ENCODE measurements at regions not wholly inside any gene's neighbourhood (a gene's known extent, or its start where the extent isn't known, plus 50 kb on each side); places are given as distances from the start of the nearest gene placed in this dataset.

- no peak for DNase-seq (ENCODE audit: low spot score)
- Histone ChIP-seq H3K79me2 (ENCODE audit: insufficient read depth, low read depth, low read length) (no peaks in the 10 kb centered on the region), H3K36me3 (ENCODE audit: insufficient read depth, low read length) (no peaks in the 10 kb centered on the region), H3K27ac (ENCODE audit: low read depth, low read length, poor library complexity, severe bottlenecking) (no peak overlapping the region), H2AFZ (ENCODE audit: low read length) (no peak overlapping the region), H3K9me2 (ENCODE audit: insufficient read depth, low read length) (no peaks in the 10 kb centered on the region), H3K9me3 (ENCODE audit: low read length) (no peaks in the 10 kb centered on the region), H3K4me3 (ENCODE audit: low read depth, low read length, poor library complexity, severe bottlenecking) (no peak overlapping the region), H3K4me2 (ENCODE audit: low read length) (no peak overlapping the region), H4K20me1 (ENCODE audit: insufficient read depth, low read length) (no peaks in the 10 kb centered on the region), H3K4me1 (ENCODE audit: insufficient read depth, low read length, poor library complexity, severe bottlenecking) (no peaks in the 10 kb centered on the region)
- TF ChIP-seq EZH2phosphoT487 (IDR thresholded peaks at IDR 0.05; ENCODE audit: borderline replicate concordance, low read depth, low read length): no peak
- TF ChIP-seq CTCF (conservative IDR thresholded peaks at IDR 0.05; ENCODE audit: low read length): no peak
- no TSS peak for BruUV-seq (replicated peaks)
- POLR2A ChIA-PET: no interaction called here
- intact Hi-C loops (cut with micrococcal nuclease; ENCODE audit: unreplicated experiment): no loop called here
- CTCF ChIA-PET (ENCODE audit: unreplicated experiment): no interaction called here
Observed at GRCh38 chr2:12819721-12820120, 103.0 kb downstream of the TRIB2 start.

- no peaks in the 10 kb centered on the region for H3K4me1 ChIP-seq (ENCODE audit: insufficient read depth, low read length, poor library complexity, severe bottlenecking)
- no peak overlapping the region for H3K4me2 ChIP-seq (ENCODE audit: low read length)
- no peaks in the 10 kb centered on the region for H3K36me3 ChIP-seq (ENCODE audit: insufficient read depth, low read length)
- no peak for TF ChIP-seq EZH2phosphoT487 (IDR thresholded peaks at IDR 0.05; ENCODE audit: borderline replicate concordance, low read depth, low read length)
- TF ChIP-seq CTCF (conservative IDR thresholded peaks at IDR 0.05; ENCODE audit: low read length): no peak
- ChIA-PET POLR2A (no interaction called here), CTCF (ENCODE audit: unreplicated experiment) (no interaction called here)
- H3K27ac ChIP-seq (ENCODE audit: low read depth, low read length, poor library complexity, severe bottlenecking): no peak overlapping the region
- DNase-seq (ENCODE audit: low spot score): no peak
- no peaks in the 10 kb centered on the region for H3K9me2 ChIP-seq (ENCODE audit: insufficient read depth, low read length)
- no peaks in the 10 kb centered on the region for H4K20me1 ChIP-seq (ENCODE audit: insufficient read depth, low read length)
- H3K9me3 ChIP-seq (ENCODE audit: low read length): no peaks in the 10 kb centered on the region
- no peak overlapping the region for H3K4me3 ChIP-seq (ENCODE audit: low read depth, low read length, poor library complexity, severe bottlenecking)
- no TSS peak for BruUV-seq (replicated peaks)
- H3K79me2 ChIP-seq (ENCODE audit: insufficient read depth, low read depth, low read length): no peaks in the 10 kb centered on the region
- H2AFZ ChIP-seq (ENCODE audit: low read length): no peak overlapping the region
- intact Hi-C loops (cut with micrococcal nuclease; ENCODE audit: unreplicated experiment): no loop called here
Observed at GRCh38 chr2:12821656-12822055, 104.9 kb downstream of the TRIB2 start.

GRCh38 chr2:12824351-12824777 lies 107.6 kb downstream of the TRIB2 start:
- Histone ChIP-seq H3K79me2 (ENCODE audit: insufficient read depth, low read depth, low read length) (no peaks in the 10 kb centered on the region), H3K4me1 (ENCODE audit: insufficient read depth, low read length, poor library complexity, severe bottlenecking) (no peaks in the 10 kb centered on the region), H3K9me2 (ENCODE audit: insufficient read depth, low read length) (no peaks in the 10 kb centered on the region), H3K9me3 (ENCODE audit: low read length) (no peaks in the 10 kb centered on the region), H3K4me3 (ENCODE audit: low read depth, low read length, poor library complexity, severe bottlenecking) (no peak overlapping the region), H4K20me1 (ENCODE audit: insufficient read depth, low read length) (no peaks in the 10 kb centered on the region), H3K27ac (ENCODE audit: low read depth, low read length, poor library complexity, severe bottlenecking) (no peak overlapping the region), H3K4me2 (ENCODE audit: low read length) (no peak overlapping the region), H2AFZ (ENCODE audit: low read length) (no peak overlapping the region), H3K36me3 (ENCODE audit: insufficient read depth, low read length) (no peaks in the 10 kb centered on the region)
- no TSS peak for BruUV-seq (replicated peaks)
- intact Hi-C loops (cut with micrococcal nuclease; ENCODE audit: unreplicated experiment): no loop called here
- DNase-seq (ENCODE audit: low spot score): no peak
- ChIA-PET CTCF (ENCODE audit: unreplicated experiment) (no interaction called here), POLR2A (interaction anchor here (0.6 kb wide), 1 partner anchor 41 kb away, joined by 3 read pairs; no protein-coding TSS in a partner anchor)
- TF ChIP-seq CTCF (conservative IDR thresholded peaks at IDR 0.05; ENCODE audit: low read length) (no peak), EZH2phosphoT487 (IDR thresholded peaks at IDR 0.05; ENCODE audit: borderline replicate concordance, low read depth, low read length) (no peak)
